HAP-1 (cell line): ENCODE measurements at regions not wholly inside any gene's neighbourhood (a gene's known extent, or its start where the extent isn't known, plus 50 kb on each side); places are given as distances from the start of the nearest gene placed in this dataset.

ENCODE experiments used
- DNase-seq, 2 experiments: peaks; one replicate each; pipeline ENCODE4 v3.0.0-alpha.2; 2016 to 2020; ENCODE audit warnings: low spot score in 2 of 2
- H3K27me3 ChIP-seq: fragments of 250-450 bp; sonication (Bioruptor Pico); 2 replicates; pipeline ENCODE4 v1.5.1; 2020; ENCODE audit warnings: low read depth, mild to moderate bottlenecking, moderate library complexity
- H3K36me3 ChIP-seq: fragments of 250-450 bp; sonication (Bioruptor Pico); replicated peaks from 2 replicates; pipeline ENCODE4 v1.5.1; 2020; ENCODE audit warnings: mild to moderate bottlenecking
- H3K4me1 ChIP-seq: fragments of 250-450 bp; sonication (Bioruptor Pico); 2 replicates; pipeline ENCODE4 v1.5.1; 2020; ENCODE audit warnings: mild to moderate bottlenecking
- H3K4me3 ChIP-seq: fragments of 250-450 bp; sonication (Bioruptor Pico); 2 replicates; pipeline ENCODE4 v1.5.1; 2020; ENCODE audit warnings: mild to moderate bottlenecking, moderate library complexity
- H3K9me3 ChIP-seq: fragments of 250-450 bp; sonication (Bioruptor Pico); 2 replicates; pipeline ENCODE4 v1.5.1; 2020; ENCODE audit warnings: mild to moderate bottlenecking, moderate library complexity
- in situ Hi-C: fragments of 300-500 bp; cut with MboI; formaldehyde crosslinking; loops from 3 replicates; pipeline ENCODE4 v1.14.3; 2020; ENCODE audit warnings: low sequenced_read_pairs, inconsistent platforms, mixed read lengths

GRCh38 chr6:132868057-132868456, 53.7 kb downstream of the RPS12 start:
- DNase-seq = no peak
- H3K27me3 ChIP-seq = no peaks in the 10 kb centered on the region
- in situ Hi-C loops = no loop called here
- no peaks in the 10 kb centered on the region for H3K9me3 ChIP-seq
- no peak overlapping the region for H3K4me3 ChIP-seq
- H3K4me1 ChIP-seq = peaks cover 8% of the 10 kb centered on the region
- H3K36me3 ChIP-seq = no peaks in the 10 kb centered on the region

DNA sequence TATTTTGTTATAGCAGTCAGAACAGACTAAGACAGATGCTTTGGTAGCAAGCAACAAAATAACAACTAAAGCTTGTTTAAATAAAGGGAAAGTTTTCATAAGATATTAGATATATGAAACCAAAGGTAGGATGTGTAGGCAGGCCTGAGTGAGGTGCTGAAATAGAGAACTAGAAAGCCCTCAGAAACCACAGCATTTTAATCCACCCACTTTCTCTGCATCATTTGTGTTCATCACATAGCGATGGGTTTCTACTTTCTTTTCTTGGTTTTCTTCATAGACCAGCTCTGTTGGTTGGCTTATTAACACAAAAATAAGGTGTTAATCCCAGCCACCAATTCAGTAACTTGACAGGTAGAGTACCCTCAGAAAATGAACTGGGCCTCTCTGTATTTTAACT, 58.6 kb downstream of the RPS12 start:
- in situ Hi-C loops = no loop called here
- Histone ChIP-seq H3K4me3 (no peak overlapping the region), H3K27me3 (no peaks in the 10 kb centered on the region), H3K36me3 (no peaks in the 10 kb centered on the region), H3K9me3 (peaks cover 4% of the 10 kb centered on the region; the same call in 1 of the 2 replicates), H3K4me1 (no peaks in the 10 kb centered on the region)
- DNase-seq = no peak

- H3K4me1 ChIP-seq = no peaks in the 10 kb centered on the region
- DNase-seq = no peak
- peaks cover 4% of the 10 kb centered on the region; the same call in 1 of the 2 replicates for H3K9me3 ChIP-seq
- no peaks in the 10 kb centered on the region for H3K36me3 ChIP-seq
- in situ Hi-C loops = no loop called here
- H3K4me3 ChIP-seq = no peak overlapping the region
- H3K27me3 ChIP-seq = no peaks in the 10 kb centered on the region
Measured at GRCh38 chr6:132877003-132877402, 62.6 kb downstream of the RPS12 start.

DNA sequence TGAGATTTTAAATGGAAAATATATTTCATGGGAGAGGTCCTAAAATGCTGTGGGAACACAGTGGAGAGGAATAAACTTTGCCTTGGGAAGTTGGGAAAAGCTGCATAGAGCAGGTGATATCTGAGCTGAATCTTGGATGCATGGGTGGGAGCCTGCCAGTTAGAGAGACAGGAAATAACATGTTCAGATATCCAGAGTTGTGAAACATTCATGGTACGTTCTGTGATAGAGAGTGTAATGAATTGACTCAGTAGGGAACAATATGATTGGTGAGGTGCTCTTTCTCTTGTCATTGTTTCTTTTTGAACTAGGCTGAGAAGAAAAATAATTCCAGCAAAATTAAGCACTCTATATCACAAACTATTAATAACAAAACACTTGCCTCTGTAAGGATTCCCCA, 72.8 kb downstream of the RPS12 start:
- no peak for DNase-seq
- H3K4me1 ChIP-seq = no peaks in the 10 kb centered on the region
- in situ Hi-C loops = no loop called here
- no peak overlapping the region for H3K4me3 ChIP-seq
- H3K27me3 ChIP-seq = no peaks in the 10 kb centered on the region
- H3K36me3 ChIP-seq = no peaks in the 10 kb centered on the region
- no peaks in the 10 kb centered on the region for H3K9me3 ChIP-seq

- Histone ChIP-seq H3K36me3 (no peaks in the 10 kb centered on the region), H3K9me3 (no peaks in the 10 kb centered on the region), H3K27me3 (no peaks in the 10 kb centered on the region), H3K4me1 (peaks cover 9% of the 10 kb centered on the region), H3K4me3 (no peak overlapping the region)
- in situ Hi-C loops = no loop called here
- no peak for DNase-seq
Measured at GRCh38 chr6:132888701-132889100, 74.3 kb downstream of the RPS12 start.

DNA sequence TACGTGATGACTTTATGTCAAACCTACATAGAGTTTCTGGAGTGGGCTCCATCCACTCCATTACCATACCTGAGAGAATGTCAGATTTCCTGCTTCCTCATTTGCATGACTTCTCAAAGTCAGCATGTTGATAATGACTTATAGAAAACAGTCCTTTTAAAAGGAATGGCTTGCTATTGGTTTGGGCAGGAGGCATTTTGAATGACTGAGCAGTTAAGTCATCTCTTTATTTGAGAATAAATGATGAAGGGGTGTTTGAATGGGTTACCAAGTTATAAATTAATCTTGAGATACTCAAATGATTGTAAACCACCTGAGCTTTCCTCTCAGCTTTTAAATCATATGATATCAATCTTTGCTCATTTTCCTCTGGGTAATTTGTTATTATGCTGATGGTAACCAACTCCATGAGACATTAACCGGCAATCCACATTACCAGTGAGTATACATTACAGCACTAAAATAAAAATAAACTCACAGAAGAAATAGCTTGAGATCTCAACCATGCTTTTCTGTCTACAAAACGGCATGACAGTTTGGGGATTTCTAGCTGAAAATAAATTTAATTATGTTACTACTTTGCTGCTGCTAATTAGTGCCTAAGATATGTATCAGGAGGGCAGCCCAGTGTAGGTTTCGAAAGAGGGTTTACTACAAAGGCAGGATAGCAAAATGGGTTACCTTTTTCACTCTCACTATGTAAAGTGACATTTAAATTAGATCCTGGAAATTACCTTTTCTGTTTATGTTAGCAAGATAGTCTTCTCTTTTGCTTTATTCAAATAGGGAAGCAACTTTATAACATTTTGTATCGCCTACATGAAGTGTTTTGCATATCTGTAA, 78.8 kb downstream of the RPS12 start:
- DNase-seq = no peak
- Histone ChIP-seq H3K4me3 (no peak overlapping the region), H3K36me3 (no peaks in the 10 kb centered on the region), H3K27me3 (no peaks in the 10 kb centered on the region), H3K4me1 (peaks cover 21% of the 10 kb centered on the region), H3K9me3 (no peaks in the 10 kb centered on the region)
- in situ Hi-C loops = no loop called here

GRCh38 chr6:132893772-132894490, 79.6 kb downstream of the RPS12 start:
- no peaks in the 10 kb centered on the region for H3K36me3 ChIP-seq
- in situ Hi-C loops = no loop called here
- H3K4me3 ChIP-seq = no peak overlapping the region
- no peaks in the 10 kb centered on the region for H3K27me3 ChIP-seq
- DNase-seq = peak; percentile 75 to 90
- peaks cover 21% of the 10 kb centered on the region for H3K4me1 ChIP-seq
- no peaks in the 10 kb centered on the region for H3K9me3 ChIP-seq

DNA sequence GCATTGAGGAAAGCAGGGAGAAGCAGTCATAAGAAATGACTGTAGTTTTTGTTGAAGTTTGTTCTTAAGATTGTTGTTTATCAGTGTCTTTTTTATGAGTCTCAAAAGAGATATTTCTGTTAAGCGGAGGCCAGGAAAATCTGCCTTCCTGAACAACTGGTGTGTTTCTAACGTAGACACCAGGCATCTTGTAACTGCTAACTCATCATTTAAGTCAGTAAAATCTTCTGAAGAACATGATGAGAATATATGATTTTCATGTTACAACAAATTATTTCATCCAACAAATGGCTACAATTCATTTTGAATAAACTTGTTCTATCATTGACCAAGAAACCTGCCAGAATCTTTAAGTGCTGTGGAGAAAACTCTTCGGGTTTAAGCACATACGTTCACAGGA, 84.0 kb downstream of the RPS12 start:
- peaks cover 36% of the 10 kb centered on the region for H3K4me1 ChIP-seq
- no peaks in the 10 kb centered on the region for H3K27me3 ChIP-seq
- in situ Hi-C loops = no loop called here
- no peak for DNase-seq
- no peaks in the 10 kb centered on the region for H3K9me3 ChIP-seq
- H3K36me3 ChIP-seq = no peaks in the 10 kb centered on the region
- no peak overlapping the region for H3K4me3 ChIP-seq

DNA sequence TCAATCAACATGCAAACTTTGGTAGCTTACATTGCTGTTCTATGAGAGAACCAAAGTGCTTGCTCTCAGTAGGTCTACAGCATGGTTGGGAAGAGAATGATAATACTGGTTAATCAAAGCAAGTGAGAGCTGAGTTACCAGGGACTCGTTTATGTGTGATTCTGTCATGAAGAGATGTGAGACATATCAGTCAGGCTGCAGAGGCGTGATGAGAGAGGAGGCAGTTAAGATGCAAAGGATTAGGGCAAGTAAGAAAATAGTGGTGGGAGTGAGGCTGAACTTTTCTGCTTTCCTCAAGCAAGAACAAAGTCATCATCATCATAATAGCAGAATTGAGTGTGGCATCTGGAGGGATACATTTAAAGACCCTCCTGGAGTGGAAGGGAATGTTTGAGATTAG, 86.5 kb downstream of the RPS12 start:
- Histone ChIP-seq H3K4me3 (no peak overlapping the region), H3K27me3 (no peaks in the 10 kb centered on the region), H3K36me3 (no peaks in the 10 kb centered on the region), H3K4me1 (peaks cover 22% of the 10 kb centered on the region), H3K9me3 (no peaks in the 10 kb centered on the region)
- in situ Hi-C loops = no loop called here
- DNase-seq = peak; percentile 27 to 67

- in situ Hi-C loops = no loop called here
Measured at GRCh38 chr6:132902901-132903300, 88.5 kb downstream of the RPS12 start.

DNA sequence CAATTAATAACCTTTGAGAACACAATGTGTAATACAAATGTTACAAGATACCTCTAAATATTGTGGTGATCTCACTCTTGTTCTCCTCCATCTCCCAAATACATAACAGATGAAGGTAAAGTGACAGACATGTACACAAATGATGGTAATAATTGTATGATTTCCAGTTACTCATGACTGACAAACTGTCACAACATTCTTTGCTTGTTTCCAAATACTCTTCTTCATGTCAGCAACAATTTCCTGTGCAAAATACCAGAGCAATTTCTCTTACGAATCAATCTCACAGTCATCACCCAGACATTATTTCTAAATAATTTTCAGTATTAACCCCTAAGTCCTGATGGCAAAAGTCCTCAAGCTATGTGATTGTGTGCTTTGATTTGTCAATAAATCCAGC, 92.9 kb downstream of the RPS12 start:
- in situ Hi-C loops = no loop called here

More at GRCh38 chr6:132902901-132903300, 88.5 kb downstream of the RPS12 start:
- no peaks in the 10 kb centered on the region for H3K27me3 ChIP-seq
- no peaks in the 10 kb centered on the region for H3K36me3 ChIP-seq
- no peak overlapping the region for H3K4me3 ChIP-seq
- H3K9me3 ChIP-seq = no peaks in the 10 kb centered on the region
- no peak for DNase-seq
- H3K4me1 ChIP-seq = peaks cover 22% of the 10 kb centered on the region

GRCh38 chr6:132907914-132908313, 93.5 kb downstream of the RPS12 start:
- DNase-seq = no peak
- Histone ChIP-seq H3K9me3 (0 out of 2 replicates have a peak, but pooled peaks cover 3% of the 10 kb centered on the region), H3K27me3 (no peaks in the 10 kb centered on the region), H3K36me3 (no peaks in the 10 kb centered on the region), H3K4me1 (peaks cover under 1% of the 10 kb centered on the region; the same call in 1 of the 2 replicates), H3K4me3 (no peak overlapping the region)
- in situ Hi-C loops = no loop called here

More for the DNA sequence above, 92.9 kb downstream of the RPS12 start:
- no peak overlapping the region for H3K4me3 ChIP-seq
- H3K27me3 ChIP-seq = no peaks in the 10 kb centered on the region
- H3K36me3 ChIP-seq = no peaks in the 10 kb centered on the region
- peaks cover 7% of the 10 kb centered on the region for H3K4me1 ChIP-seq
- no peaks in the 10 kb centered on the region for H3K9me3 ChIP-seq
- DNase-seq = no peak

GRCh38 chr6:132909742-132910141, 95.4 kb downstream of the RPS12 start:
- Histone ChIP-seq H3K4me3 (no peak overlapping the region), H3K4me1 (no peaks in the 10 kb centered on the region), H3K27me3 (no peaks in the 10 kb centered on the region), H3K36me3 (no peaks in the 10 kb centered on the region), H3K9me3 (0 out of 2 replicates have a peak, but pooled peaks cover 3% of the 10 kb centered on the region)
- in situ Hi-C loops = no loop called here
- no peak for DNase-seq

GRCh38 chr6:132910759-132911158, 96.4 kb downstream of the RPS12 start:
- in situ Hi-C loops = no loop called here
- H3K36me3 ChIP-seq = no peaks in the 10 kb centered on the region
- DNase-seq = no peak
- no peak overlapping the region for H3K4me3 ChIP-seq
- H3K9me3 ChIP-seq = 0 out of 2 replicates have a peak, but pooled peaks cover 3% of the 10 kb centered on the region
- H3K4me1 ChIP-seq = no peaks in the 10 kb centered on the region
- no peaks in the 10 kb centered on the region for H3K27me3 ChIP-seq
